ENCODE measurements at regions not wholly inside any gene's neighbourhood (a gene's known extent, or its start where the extent isn't known, plus 50 kb on each side); places are given as distances from the start of the nearest gene placed in this dataset.

GRCh38 chr1:109818988-109819764 lies 55.5 kb upstream of the EPS8L3 start:
- ChIA-PET POLR2A (no interaction called here), CTCF (no interaction called here)
- Mint-ChIP-seq H3K27me3 (peaks cover 0 to 3% (median 0%) of the 10 kb centered on the region in 5 donors), H3K36me3 (peaks cover 0 to 8% (median 5%) of the 10 kb centered on the region in 5 donors), H3K9me3 (peaks cover 0 to 10% (median 4%) of the 10 kb centered on the region in 11 donors), H3K4me3 (no peak overlapping the region), H3K4me1 (peaks cover 10 to 49% (median 14%) of the 10 kb centered on the region in 7 donors), H3K27ac (peak overlapping the region in 1 of 9 donors; percentile 14)
- DNase-seq (no peak), ATAC-seq (no peak)
- no peaks in the 10 kb centered on the region for H3K36me3 ChIP-seq (ENCODE audit: control insufficient read depth in 2 of 3, insufficient read depth in 3 of 3, low read length in 3 of 3)
- H3K9me3 ChIP-seq (ENCODE audit: control insufficient read depth in 2 of 3, low read length in 3 of 3): peaks cover 0 to 3% (median 0%) of the 10 kb centered on the region in 3 experiments
- H3K4me1 ChIP-seq (ENCODE audit: control insufficient read depth in 2 of 2, insufficient read depth in 2 of 2, low read length in 2 of 2): no peaks in the 10 kb centered on the region
- intact Hi-C loops (cut with micrococcal nuclease): no loop called here
- no peak overlapping the region for H3K4me3 ChIP-seq (ENCODE audit: low read length)
- no peaks in the 10 kb centered on the region for H3K27me3 ChIP-seq (ENCODE audit: control insufficient read depth in 2 of 2, insufficient read depth in 2 of 2, low read length in 2 of 2)
- no peak overlapping the region for H3K27ac ChIP-seq (ENCODE audit: low read depth, low read length)

DNA sequence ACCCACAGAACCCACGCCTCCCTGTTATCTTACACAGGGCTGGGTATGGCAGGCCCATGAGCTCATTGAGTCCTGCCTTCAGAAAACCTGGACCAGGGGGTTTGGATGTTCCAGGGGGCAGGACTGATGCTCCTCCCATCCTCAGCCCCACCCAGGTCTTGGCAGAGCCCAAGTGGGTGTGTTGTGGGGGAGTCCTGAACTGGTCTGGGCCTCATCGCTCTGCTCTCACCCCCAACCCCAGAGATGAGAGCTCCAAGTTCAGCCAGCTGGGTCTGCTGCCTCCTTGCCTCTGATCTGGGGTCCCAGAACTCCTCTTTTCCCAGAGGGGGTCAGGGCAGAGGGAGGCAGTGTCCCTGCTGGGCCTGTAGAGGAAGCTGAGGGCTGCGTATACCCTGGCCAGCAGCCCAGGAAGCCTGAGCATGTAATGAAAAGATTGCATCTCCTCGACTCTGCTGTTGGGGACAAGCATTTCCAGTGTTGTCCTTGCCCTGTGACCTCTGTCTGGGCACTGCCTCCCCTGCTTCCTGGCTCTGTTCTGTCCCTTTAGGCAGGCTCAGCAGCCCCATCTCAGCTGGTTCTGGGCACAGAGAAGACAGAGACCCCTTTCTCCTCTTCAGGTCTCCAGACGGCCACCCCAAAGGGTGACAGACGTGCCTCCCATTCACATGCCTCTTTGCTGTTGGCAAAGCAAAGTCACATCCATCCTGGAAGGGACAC lies 54.7 kb upstream of the EPS8L3 start:
- Mint-ChIP-seq H3K36me3 (peaks cover 0 to 8% (median 5%) of the 10 kb centered on the region in 5 donors), H3K4me1 (peaks cover 9 to 46% (median 14%) of the 10 kb centered on the region in 7 donors), H3K27ac (peak overlapping the region in 1 of 9 donors; percentile 14), H3K9me3 (peaks cover 0 to 10% (median 4%) of the 10 kb centered on the region in 11 donors), H3K4me3 (no peak overlapping the region), H3K27me3 (peaks cover 0 to 4% (median 0%) of the 10 kb centered on the region in 5 donors)
- ATAC-seq (no peak), DNase-seq (no peak)
- no peak overlapping the region for H3K27ac ChIP-seq (ENCODE audit: low read depth, low read length)
- H3K27me3 ChIP-seq (ENCODE audit: control insufficient read depth in 2 of 2, insufficient read depth in 2 of 2, low read length in 2 of 2): no peaks in the 10 kb centered on the region
- H3K4me1 ChIP-seq (ENCODE audit: control insufficient read depth in 2 of 2, insufficient read depth in 2 of 2, low read length in 2 of 2): no peaks in the 10 kb centered on the region
- peaks cover 0 to 3% (median 0%) of the 10 kb centered on the region in 3 experiments for H3K9me3 ChIP-seq (ENCODE audit: control insufficient read depth in 2 of 3, low read length in 3 of 3)
- ChIA-PET POLR2A (no interaction called here), CTCF (no interaction called here)
- no peaks in the 10 kb centered on the region for H3K36me3 ChIP-seq (ENCODE audit: control insufficient read depth in 2 of 3, insufficient read depth in 3 of 3, low read length in 3 of 3)
- intact Hi-C loops (cut with micrococcal nuclease): no loop called here
- H3K4me3 ChIP-seq (ENCODE audit: low read length): no peak overlapping the region

- Histone ChIP-seq H3K27ac (ENCODE audit: low read depth, low read length) (no peak overlapping the region), H3K9me3 (ENCODE audit: control insufficient read depth in 2 of 3, low read length in 3 of 3) (peaks cover 0 to 3% (median 0%) of the 10 kb centered on the region in 3 experiments), H3K4me1 (ENCODE audit: control insufficient read depth in 2 of 2, insufficient read depth in 2 of 2, low read length in 2 of 2) (no peaks in the 10 kb centered on the region), H3K36me3 (ENCODE audit: control insufficient read depth in 2 of 3, insufficient read depth in 3 of 3, low read length in 3 of 3) (no peaks in the 10 kb centered on the region), H3K27me3 (ENCODE audit: control insufficient read depth in 2 of 2, insufficient read depth in 2 of 2, low read length in 2 of 2) (no peaks in the 10 kb centered on the region), H3K4me3 (ENCODE audit: low read length) (no peak overlapping the region)
- ChIA-PET POLR2A (no interaction called here), CTCF (no interaction called here)
- H3K27ac Mint-ChIP-seq: peak overlapping the region in 1 of 9 donors; percentile 49
- ATAC-seq: no peak
- H3K4me1 Mint-ChIP-seq: peaks cover 8 to 40% (median 18%) of the 10 kb centered on the region in 7 donors
- intact Hi-C loops (cut with micrococcal nuclease): no loop called here
- H3K9me3 Mint-ChIP-seq: peaks cover 0 to 10% (median 4%) of the 10 kb centered on the region in 11 donors
- H3K4me3 Mint-ChIP-seq: peak overlapping the region in 1 of 10 donors; percentile 12
- H3K36me3 Mint-ChIP-seq: peaks cover 0 to 8% (median 5%) of the 10 kb centered on the region in 5 donors
- DNase-seq: no peak
- H3K27me3 Mint-ChIP-seq: peaks cover 0 to 6% (median 0%) of the 10 kb centered on the region in 5 donors
Observed at GRCh38 chr1:109817881-109818270, 54.2 kb upstream of the EPS8L3 start.

DNA sequence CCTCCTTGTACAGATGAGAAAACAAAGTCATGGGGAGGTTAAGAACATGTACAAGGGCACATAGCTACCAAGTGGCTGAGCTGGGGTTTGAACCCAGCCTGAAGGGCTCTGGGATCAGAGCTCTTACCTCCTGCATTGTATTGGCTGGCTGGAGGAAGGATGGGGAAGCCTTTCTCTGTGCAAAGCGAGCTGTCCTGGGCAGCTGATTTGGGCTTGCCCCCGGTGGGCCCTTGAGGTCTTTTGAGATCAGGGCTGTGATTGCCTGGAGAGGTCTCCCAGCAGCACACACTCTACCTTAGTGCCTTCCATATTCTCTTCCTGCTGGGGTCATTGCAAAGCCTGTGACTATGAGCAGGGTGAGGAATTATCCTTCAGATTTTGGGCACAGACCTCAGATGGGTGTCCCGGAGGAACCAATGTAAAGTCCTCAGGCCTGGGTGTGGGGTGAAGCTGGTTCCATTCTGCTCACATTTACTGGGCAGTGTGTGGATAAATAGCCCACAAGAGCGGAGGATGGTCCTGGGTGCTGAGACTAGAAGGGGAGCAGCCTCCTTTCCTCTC lies 53.3 kb upstream of the EPS8L3 start:
- no peaks in the 10 kb centered on the region for H3K4me1 ChIP-seq (ENCODE audit: control insufficient read depth in 2 of 2, insufficient read depth in 2 of 2, low read length in 2 of 2)
- H3K36me3 ChIP-seq (ENCODE audit: control insufficient read depth in 2 of 3, insufficient read depth in 3 of 3, low read length in 3 of 3): no peaks in the 10 kb centered on the region
- DNase-seq (no peak), ATAC-seq (no peak)
- H3K4me3 ChIP-seq (ENCODE audit: low read length): no peak overlapping the region
- ChIA-PET POLR2A (no interaction called here), CTCF (no interaction called here)
- H3K36me3 Mint-ChIP-seq: peaks cover 0 to 8% (median 5%) of the 10 kb centered on the region in 5 donors
- no peaks in the 10 kb centered on the region for H3K27me3 ChIP-seq (ENCODE audit: control insufficient read depth in 2 of 2, insufficient read depth in 2 of 2, low read length in 2 of 2)
- peaks cover 4 to 34% (median 21%) of the 10 kb centered on the region in 7 donors for H3K4me1 Mint-ChIP-seq
- peaks cover 0 to 3% (median 0%) of the 10 kb centered on the region in 3 experiments for H3K9me3 ChIP-seq (ENCODE audit: control insufficient read depth in 2 of 3, low read length in 3 of 3)
- H3K27me3 Mint-ChIP-seq: peaks cover 0 to 6% (median 0%) of the 10 kb centered on the region in 5 donors
- H3K9me3 Mint-ChIP-seq: peaks cover 0 to 10% (median 4%) of the 10 kb centered on the region in 11 donors
- intact Hi-C loops (cut with micrococcal nuclease): no loop called here
- H3K27ac ChIP-seq (ENCODE audit: low read depth, low read length): no peak overlapping the region
- H3K27ac Mint-ChIP-seq: peak overlapping the region in 1 of 9 donors; percentile 55
- no peak overlapping the region for H3K4me3 Mint-ChIP-seq

GRCh38 chr1:109816175-109816811 lies 52.6 kb upstream of the EPS8L3 start:
- H3K36me3 Mint-ChIP-seq: peaks cover 0 to 8% (median 5%) of the 10 kb centered on the region in 5 donors
- H3K27me3 ChIP-seq (ENCODE audit: control insufficient read depth in 2 of 2, insufficient read depth in 2 of 2, low read length in 2 of 2): no peaks in the 10 kb centered on the region
- H3K4me1 ChIP-seq (ENCODE audit: control insufficient read depth in 2 of 2, insufficient read depth in 2 of 2, low read length in 2 of 2): no peaks in the 10 kb centered on the region
- POLR2A ChIA-PET: no interaction called here
- no peak overlapping the region for H3K4me3 Mint-ChIP-seq
- H3K27ac ChIP-seq (ENCODE audit: low read depth, low read length): no peak overlapping the region
- peaks cover 0 to 10% (median 4%) of the 10 kb centered on the region in 11 donors for H3K9me3 Mint-ChIP-seq
- DNase-seq: no peak
- H3K9me3 ChIP-seq (ENCODE audit: control insufficient read depth in 2 of 3, low read length in 3 of 3): peaks cover 0 to 3% (median 0%) of the 10 kb centered on the region in 3 experiments
- peaks cover 0 to 8% (median 0%) of the 10 kb centered on the region in 5 donors for H3K27me3 Mint-ChIP-seq
- H3K4me3 ChIP-seq (ENCODE audit: low read length): no peak overlapping the region
- CTCF ChIA-PET: interaction anchor here (0.8 kb wide), 1 partner anchor 40 kb away, joined by 3 read pairs; no protein-coding TSS in a partner anchor
- no peak overlapping the region for H3K27ac Mint-ChIP-seq
- ATAC-seq: peak; percentile 71
- no peaks in the 10 kb centered on the region for H3K36me3 ChIP-seq (ENCODE audit: control insufficient read depth in 2 of 3, insufficient read depth in 3 of 3, low read length in 3 of 3)
- intact Hi-C loops (cut with micrococcal nuclease): no loop called here
- H3K4me1 Mint-ChIP-seq: peaks cover 4 to 29% (median 21%) of the 10 kb centered on the region in 7 donors

DNA sequence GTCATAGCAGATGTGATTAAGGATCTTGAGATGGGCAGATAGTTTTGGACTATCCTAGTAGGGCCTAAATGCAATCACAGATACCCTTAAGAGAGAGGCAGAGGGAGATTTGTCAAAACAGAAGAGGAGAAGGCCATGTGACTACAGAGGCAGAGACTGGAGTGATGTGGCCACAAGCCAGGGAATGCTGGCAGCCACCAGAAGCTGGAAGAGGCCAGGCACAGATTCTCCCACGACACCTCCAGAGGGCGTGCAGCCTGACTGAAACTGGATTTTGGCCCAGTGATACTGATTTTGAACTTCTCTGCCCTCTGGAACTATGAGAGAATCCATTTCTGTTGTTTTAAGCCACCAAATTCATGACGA lies 52.1 kb upstream of the EPS8L3 start:
- DNase-seq (no peak), ATAC-seq (no peak)
- H3K4me3 ChIP-seq (ENCODE audit: low read length): no peak overlapping the region
- no peaks in the 10 kb centered on the region for H3K4me1 ChIP-seq (ENCODE audit: control insufficient read depth in 2 of 2, insufficient read depth in 2 of 2, low read length in 2 of 2)
- H3K27ac ChIP-seq (ENCODE audit: low read depth, low read length): no peak overlapping the region
- H3K27me3 ChIP-seq (ENCODE audit: control insufficient read depth in 2 of 2, insufficient read depth in 2 of 2, low read length in 2 of 2): no peaks in the 10 kb centered on the region
- POLR2A ChIA-PET: no interaction called here
- H3K9me3 Mint-ChIP-seq: peaks cover 0 to 10% (median 4%) of the 10 kb centered on the region in 11 donors
- peak overlapping the region in 1 of 10 donors; percentile 28 for H3K4me3 Mint-ChIP-seq
- no peaks in the 10 kb centered on the region for H3K36me3 ChIP-seq (ENCODE audit: control insufficient read depth in 2 of 3, insufficient read depth in 3 of 3, low read length in 3 of 3)
- peaks cover 4 to 30% (median 18%) of the 10 kb centered on the region in 7 donors for H3K4me1 Mint-ChIP-seq
- peak overlapping the region in 2 of 9 donors; percentile 44 to 58 for H3K27ac Mint-ChIP-seq
- peaks cover 0 to 3% (median 0%) of the 10 kb centered on the region in 3 experiments for H3K9me3 ChIP-seq (ENCODE audit: control insufficient read depth in 2 of 3, low read length in 3 of 3)
- peaks cover 0 to 8% (median 0%) of the 10 kb centered on the region in 5 donors for H3K27me3 Mint-ChIP-seq
- intact Hi-C loops (cut with micrococcal nuclease): no loop called here
- H3K36me3 Mint-ChIP-seq: peaks cover 0 to 8% (median 5%) of the 10 kb centered on the region in 5 donors
- CTCF ChIA-PET: interaction anchor here (0.8 kb wide), 1 partner anchor 39 kb away, joined by 3 read pairs; no protein-coding TSS in a partner anchor
